ENCODE measurements at regions not wholly inside any gene's neighbourhood (a gene's known extent, or its start where the extent isn't known, plus 50 kb on each side); places are given as distances from the start of the nearest gene placed in this dataset.

DNA sequence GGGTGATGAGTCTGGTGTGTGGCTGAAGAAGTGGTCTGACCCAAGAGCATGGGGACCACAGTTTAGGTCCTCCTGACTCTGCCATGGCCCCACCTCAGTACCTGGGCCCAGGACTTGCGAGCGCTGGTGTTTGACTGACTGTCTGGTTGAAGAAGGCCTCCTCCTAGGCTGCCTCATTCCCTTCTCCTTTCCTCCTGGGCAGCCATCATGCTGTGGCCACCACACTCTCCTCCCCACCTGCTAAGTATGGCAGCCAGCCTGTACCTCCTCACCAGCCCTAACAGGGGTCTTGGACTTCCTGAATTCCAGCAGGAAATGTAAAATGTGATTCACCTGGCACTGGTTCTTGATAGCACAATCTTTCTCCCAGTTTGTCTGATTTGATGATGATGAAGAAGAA, 156.8 kb upstream of the GPR26 start:
- TF ChIP-seq ZC3H10 (CRISPR knock-in tag; IDR thresholded peaks at IDR 0.05) (no peak), OSR1 (CRISPR knock-in tag; IDR thresholded peaks at IDR 0.05) (no peak), ZFP30 (CRISPR knock-in tag; IDR thresholded peaks at IDR 0.05) (no peak), CSRNP3 (CRISPR knock-in tag; IDR thresholded peaks at IDR 0.05) (no peak), SNAI2 (CRISPR knock-in tag; IDR thresholded peaks at IDR 0.05) (no peak), ARNTL (CRISPR knock-in tag; IDR thresholded peaks at IDR 0.05; ENCODE audit: borderline replicate concordance, low read depth) (no peak), CSDC2 (CRISPR knock-in tag; IDR thresholded peaks at IDR 0.05) (no peak), ZNF8 (CRISPR knock-in tag; IDR thresholded peaks at IDR 0.05) (no peak), BACH2 (CRISPR knock-in tag; IDR thresholded peaks at IDR 0.05; ENCODE audit: borderline replicate concordance) (no peak), RARB (CRISPR knock-in tag; IDR thresholded peaks at IDR 0.05) (no peak), TCF4 (CRISPR knock-in tag; IDR thresholded peaks at IDR 0.05; ENCODE audit: borderline replicate concordance) (no peak)
- TF ChIP-seq, protein P1, sequence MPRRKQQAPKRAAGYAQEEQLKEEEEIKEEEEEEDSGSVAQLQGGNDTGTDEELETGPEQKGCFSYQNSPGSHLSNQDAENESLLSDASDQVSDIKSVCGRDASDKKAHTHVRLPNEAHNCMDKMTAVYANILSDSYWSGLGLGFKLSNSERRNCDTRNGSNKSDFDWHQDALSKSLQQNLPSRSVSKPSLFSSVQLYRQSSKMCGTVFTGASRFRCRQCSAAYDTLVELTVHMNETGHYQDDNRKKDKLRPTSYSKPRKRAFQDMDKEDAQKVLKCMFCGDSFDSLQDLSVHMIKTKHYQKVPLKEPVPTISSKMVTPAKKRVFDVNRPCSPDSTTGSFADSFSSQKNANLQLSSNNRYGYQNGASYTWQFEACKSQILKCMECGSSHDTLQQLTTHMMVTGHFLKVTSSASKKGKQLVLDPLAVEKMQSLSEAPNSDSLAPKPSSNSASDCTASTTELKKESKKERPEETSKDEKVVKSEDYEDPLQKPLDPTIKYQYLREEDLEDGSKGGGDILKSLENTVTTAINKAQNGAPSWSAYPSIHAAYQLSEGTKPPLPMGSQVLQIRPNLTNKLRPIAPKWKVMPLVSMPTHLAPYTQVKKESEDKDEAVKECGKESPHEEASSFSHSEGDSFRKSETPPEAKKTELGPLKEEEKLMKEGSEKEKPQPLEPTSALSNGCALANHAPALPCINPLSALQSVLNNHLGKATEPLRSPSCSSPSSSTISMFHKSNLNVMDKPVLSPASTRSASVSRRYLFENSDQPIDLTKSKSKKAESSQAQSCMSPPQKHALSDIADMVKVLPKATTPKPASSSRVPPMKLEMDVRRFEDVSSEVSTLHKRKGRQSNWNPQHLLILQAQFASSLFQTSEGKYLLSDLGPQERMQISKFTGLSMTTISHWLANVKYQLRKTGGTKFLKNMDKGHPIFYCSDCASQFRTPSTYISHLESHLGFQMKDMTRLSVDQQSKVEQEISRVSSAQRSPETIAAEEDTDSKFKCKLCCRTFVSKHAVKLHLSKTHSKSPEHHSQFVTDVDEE (CRISPR knock-in tag; IDR thresholded peaks at IDR 0.05), result no peak
- TF ChIP-seq, protein P2, sequence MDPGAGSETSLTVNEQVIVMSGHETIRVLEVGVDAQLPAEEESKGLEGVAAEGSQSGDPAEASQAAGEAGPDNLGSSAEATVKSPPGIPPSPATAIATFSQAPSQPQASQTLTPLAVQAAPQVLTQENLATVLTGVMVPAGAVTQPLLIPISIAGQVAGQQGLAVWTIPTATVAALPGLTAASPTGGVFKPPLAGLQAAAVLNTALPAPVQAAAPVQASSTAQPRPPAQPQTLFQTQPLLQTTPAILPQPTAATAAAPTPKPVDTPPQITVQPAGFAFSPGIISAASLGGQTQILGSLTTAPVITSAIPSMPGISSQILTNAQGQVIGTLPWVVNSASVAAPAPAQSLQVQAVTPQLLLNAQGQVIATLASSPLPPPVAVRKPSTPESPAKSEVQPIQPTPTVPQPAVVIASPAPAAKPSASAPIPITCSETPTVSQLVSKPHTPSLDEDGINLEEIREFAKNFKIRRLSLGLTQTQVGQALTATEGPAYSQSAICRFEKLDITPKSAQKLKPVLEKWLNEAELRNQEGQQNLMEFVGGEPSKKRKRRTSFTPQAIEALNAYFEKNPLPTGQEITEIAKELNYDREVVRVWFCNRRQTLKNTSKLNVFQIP (CRISPR knock-in tag; IDR thresholded peaks at IDR 0.05; ENCODE audit: borderline replicate concordance, low read depth), result no peak
- ATAC-seq, result no peak

DNA sequence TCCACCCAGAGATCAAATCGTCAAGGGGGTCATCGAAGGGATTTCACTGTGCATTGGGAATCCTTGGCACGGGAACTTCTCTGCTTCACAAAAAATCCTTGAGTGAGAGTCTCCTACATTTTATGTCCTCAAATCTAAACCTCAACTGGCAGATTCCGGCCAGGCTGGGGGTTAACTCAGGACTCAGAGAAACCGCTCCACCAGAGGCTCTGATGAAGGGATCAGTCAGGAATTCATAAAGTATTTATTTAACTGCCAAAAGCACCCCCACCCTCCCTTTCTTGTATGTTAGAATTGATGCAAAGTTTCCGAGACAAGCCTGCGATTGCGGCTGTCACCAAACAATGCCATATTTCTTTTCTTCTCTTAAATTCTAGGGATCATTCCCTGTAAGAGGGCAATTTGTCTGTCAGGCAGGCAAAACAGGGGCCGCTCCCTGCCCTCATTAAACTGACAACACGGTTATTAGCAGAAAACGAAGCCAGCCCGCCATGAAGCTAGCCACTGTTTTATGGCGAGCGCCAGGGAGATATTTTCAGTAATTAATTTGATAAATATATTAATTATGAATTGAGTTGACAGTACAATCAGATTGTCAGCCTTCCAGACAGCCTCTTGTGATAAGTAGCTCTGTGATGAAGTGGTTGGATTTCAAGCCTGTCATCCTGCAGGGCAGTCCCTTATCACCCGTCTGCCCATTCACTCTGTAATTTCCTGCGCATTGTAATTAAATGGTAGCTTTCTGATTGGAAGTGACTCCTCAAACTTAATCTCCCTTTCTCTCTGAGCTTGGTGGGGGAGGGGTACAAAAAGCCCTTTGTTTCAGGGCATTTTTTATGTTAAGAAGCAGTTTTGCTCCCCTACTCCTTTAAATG, 153.0 kb upstream of the GPR26 start:
- ATAC-seq, result no peak
- TF ChIP-seq TCF4 (CRISPR knock-in tag; IDR thresholded peaks at IDR 0.05; ENCODE audit: borderline replicate concordance) (0 out of 2 replicates have a peak, but pooled peaks have one; percentile 16), ZNF565 (CRISPR knock-in tag; conservative IDR thresholded peaks at IDR 0.05; ENCODE audit: low read depth) (no peak), ISL1 (CRISPR knock-in tag; IDR thresholded peaks at IDR 0.05) (peak; percentile 20; the same call in 1 of the 2 replicates), SNAI2 (CRISPR knock-in tag; IDR thresholded peaks at IDR 0.05) (no peak)
- TF ChIP-seq, protein P2 (CRISPR knock-in tag; IDR thresholded peaks at IDR 0.05; ENCODE audit: borderline replicate concordance, low read depth), result no peak

GRCh38 chr10:123513870-123514269, 152.3 kb upstream of the GPR26 start:
- TF ChIP-seq ESRRG (CRISPR knock-in tag; IDR thresholded peaks at IDR 0.05), result no peak
- no peak for TF ChIP-seq ZNF70 (CRISPR knock-in tag; IDR thresholded peaks at IDR 0.05)
- no peak for TF ChIP-seq CSDC2 (CRISPR knock-in tag; IDR thresholded peaks at IDR 0.05)
- no peak for TF ChIP-seq GLIS3 (CRISPR knock-in tag; IDR thresholded peaks at IDR 0.05)
- TF ChIP-seq ZFP3 (CRISPR knock-in tag; IDR thresholded peaks at IDR 0.05), result no peak

DNA sequence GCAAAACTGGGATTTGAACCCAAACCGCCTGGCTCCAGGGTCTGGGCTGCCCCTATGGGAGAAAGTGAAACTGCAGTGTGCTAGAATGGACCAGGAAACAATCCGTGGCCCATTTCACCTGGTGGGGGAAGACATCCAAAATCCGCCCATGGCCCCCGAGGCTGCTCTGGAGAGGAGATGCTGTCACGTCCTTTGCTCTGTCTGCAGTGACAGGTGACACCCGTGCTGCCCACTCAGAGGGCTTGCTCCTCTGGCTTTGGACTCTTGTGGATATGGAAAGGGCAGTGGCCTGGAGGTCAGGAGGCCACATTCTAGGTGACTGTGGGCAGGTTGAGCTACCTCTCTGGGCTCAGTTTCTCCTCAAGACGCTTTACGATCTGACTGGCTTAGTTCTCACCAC, 151.2 kb upstream of the GPR26 start:
- TF ChIP-seq TCF4 (CRISPR knock-in tag; IDR thresholded peaks at IDR 0.05; ENCODE audit: borderline replicate concordance) (no peak), ZC3H10 (CRISPR knock-in tag; IDR thresholded peaks at IDR 0.05) (no peak), SNAI2 (CRISPR knock-in tag; IDR thresholded peaks at IDR 0.05) (no peak), GLIS3 (CRISPR knock-in tag; IDR thresholded peaks at IDR 0.05) (no peak)
- ATAC-seq, result no peak

More at GRCh38 chr10:123513870-123514269, 152.3 kb upstream of the GPR26 start:
- no peak for ATAC-seq

All from SK-N-SH treated with all-trans-retinoic acid at 6 μM for 48 hours (cell line).